GM21447 (cell line): ENCODE measurements at regions not wholly inside any gene's neighbourhood (a gene's known extent, or its start where the extent isn't known, plus 50 kb on each side); places are given as distances from the start of the nearest gene placed in this dataset.
"Not testable (repeated sequence)": the region's sequence is repeated elsewhere in the genome, so short reads cannot be mapped to it uniquely, and the experiment has no call there.

ENCODE experiments used
- ATAC-seq: cut with Tn5 transposase; IDR thresholded peaks from one replicate; pipeline ENCODE4 v1.9.1; 2021; ENCODE audit not compliant: unreplicated experiment

- no peak for ATAC-seq
Observed at GRCh38 chr11:29629286-29629685, 387.5 kb downstream of the KCNA4 start.

GRCh38 chr11:29628609-29629008 lies 388.2 kb downstream of the KCNA4 start:
- ATAC-seq = no peak

GRCh38 chr11:29627541-29627940 lies 389.3 kb downstream of the KCNA4 start:
- no peak for ATAC-seq

GRCh38 chr11:29623144-29623722 lies 393.6 kb downstream of the KCNA4 start:
- no peak for ATAC-seq

- no peak for ATAC-seq
Observed at GRCh38 chr11:29616611-29617010, 400.2 kb downstream of the KCNA4 start.

GRCh38 chr11:29612423-29612822 lies 404.4 kb downstream of the KCNA4 start:
- ATAC-seq = no peak

- no peak for ATAC-seq
Observed at GRCh38 chr11:29606330-29607031, 410.3 kb downstream of the KCNA4 start.

- ATAC-seq = not testable (repeated sequence)
Observed at GRCh38 chr11:29600151-29600575, 416.7 kb downstream of the KCNA4 start.

GRCh38 chr11:29584342-29584741 lies 432.5 kb downstream of the KCNA4 start:
- ATAC-seq = no peak

GRCh38 chr11:29578806-29579205 lies 438.0 kb downstream of the KCNA4 start:
- ATAC-seq = no peak

- ATAC-seq = no peak
Observed at GRCh38 chr11:29564486-29564885, 452.3 kb downstream of the KCNA4 start.

GRCh38 chr11:29562183-29562582 lies 454.6 kb downstream of the KCNA4 start:
- ATAC-seq = no peak

- ATAC-seq = no peak
Observed at GRCh38 chr11:29553990-29554389, 462.8 kb downstream of the KCNA4 start.

GRCh38 chr11:29538339-29539036 lies 478.3 kb downstream of the KCNA4 start:
- no peak for ATAC-seq

GRCh38 chr11:29534836-29535235 lies 482.0 kb downstream of the KCNA4 start:
- no peak for ATAC-seq

GRCh38 chr11:29530961-29531360 lies 485.9 kb downstream of the KCNA4 start:
- no peak for ATAC-seq

GRCh38 chr11:29527391-29527936 lies 489.4 kb downstream of the KCNA4 start:
- ATAC-seq = no peak

- ATAC-seq = no peak
Observed at GRCh38 chr11:29518389-29519174, 498.2 kb downstream of the KCNA4 start.

- ATAC-seq = no peak
Observed at GRCh38 chr11:29511394-29511793, 505.4 kb downstream of the KCNA4 start.

- ATAC-seq = no peak
Observed at GRCh38 chr11:29507376-29507775, 509.5 kb downstream of the KCNA4 start.

GRCh38 chr11:29495676-29496075 lies 521.2 kb downstream of the KCNA4 start:
- ATAC-seq = no peak
